ENCODE measurements at regions not wholly inside any gene's neighbourhood (a gene's known extent, or its start where the extent isn't known, plus 50 kb on each side); places are given as distances from the start of the nearest gene placed in this dataset.
"Not testable (repeated sequence)": the region's sequence is repeated elsewhere in the genome, so short reads cannot be mapped to it uniquely, and the experiment has no call there.

DNA sequence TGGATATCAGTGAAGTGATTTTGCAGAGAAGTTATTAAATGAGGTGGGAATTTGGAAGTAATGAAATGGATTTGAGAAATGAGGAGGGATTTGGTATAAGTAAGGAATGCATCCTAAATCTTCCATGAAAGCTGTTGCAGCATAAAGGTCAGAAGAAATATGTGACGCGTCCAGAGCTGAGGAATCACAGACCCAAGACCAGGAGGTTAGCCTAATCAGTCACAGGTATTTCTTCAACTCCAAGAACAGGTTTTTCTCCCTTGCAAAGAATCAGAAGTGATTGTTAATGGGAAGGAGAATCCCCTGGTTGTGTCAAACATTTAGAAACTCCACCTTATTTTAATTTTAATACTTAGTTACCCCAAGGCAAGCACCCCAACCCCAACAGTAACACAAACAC lies 253.2 kb downstream of the MEX3B start:
- Histone ChIP-seq H3K4me1 (ENCODE audit: control insufficient read depth, insufficient read depth, low read depth, low read length) (no peaks in the 10 kb centered on the region), H3K27me3 (ENCODE audit: control insufficient read depth in 1 of 2, insufficient read depth in 1 of 2, low read length in 2 of 2) (no peaks in the 10 kb centered on the region), H2BK12ac (ENCODE audit: low read length in 2 of 2) (no peak overlapping the region), H3K9me3 (ENCODE audit: control insufficient read depth, low read length) (peaks cover 10% of the 10 kb centered on the region), H2BK15ac (ENCODE audit: low read depth, poor library complexity, severe bottlenecking) (no peak overlapping the region), H3K4me2 (ENCODE audit: low read length, poor library complexity, severe bottlenecking) (no peak overlapping the region), H2AK5ac (ENCODE audit: low read length, severe bottlenecking) (no peak overlapping the region), H4K91ac (ENCODE audit: low read length) (no peak overlapping the region), H3K79me1 (replicated peaks; ENCODE audit: low read length, poor library complexity, severe bottlenecking) (no peaks in the 10 kb centered on the region), H3K4ac (ENCODE audit: low read depth in 1 of 2, low read length in 2 of 2) (no peak overlapping the region), H3K27ac (ENCODE audit: low read length, poor library complexity, severe bottlenecking) (no peak overlapping the region), H3K18ac (ENCODE audit: low read depth in 1 of 2, low read length in 2 of 2) (no peak overlapping the region), H3K23ac (ENCODE audit: low read length in 2 of 2) (no peak overlapping the region), H3K14ac (ENCODE audit: low read length in 2 of 2) (no peak overlapping the region), H3K4me3 (ENCODE audit: insufficient read depth in 1 of 2, low read depth in 1 of 2, low read length in 2 of 2) (no peak overlapping the region), H2BK5ac (ENCODE audit: low read depth, low read length, poor library complexity, severe bottlenecking) (no peak overlapping the region), H2BK120ac (ENCODE audit: low read depth, low read length) (no peak overlapping the region), H3K36me3 (ENCODE audit: control insufficient read depth in 1 of 2, insufficient read depth in 2 of 2, low read depth in 1 of 2, low read length in 2 of 2) (no peaks in the 10 kb centered on the region), H4K8ac (ENCODE audit: low read length) (no peak overlapping the region), H2AFZ (ENCODE audit: low read depth, low read length) (no peak overlapping the region), H3K9ac (ENCODE audit: low read length) (no peak overlapping the region)
- 75% methylated on average over 2 of the region's 2 CpGs for WGBS
- no peak for DNase-seq

DNA sequence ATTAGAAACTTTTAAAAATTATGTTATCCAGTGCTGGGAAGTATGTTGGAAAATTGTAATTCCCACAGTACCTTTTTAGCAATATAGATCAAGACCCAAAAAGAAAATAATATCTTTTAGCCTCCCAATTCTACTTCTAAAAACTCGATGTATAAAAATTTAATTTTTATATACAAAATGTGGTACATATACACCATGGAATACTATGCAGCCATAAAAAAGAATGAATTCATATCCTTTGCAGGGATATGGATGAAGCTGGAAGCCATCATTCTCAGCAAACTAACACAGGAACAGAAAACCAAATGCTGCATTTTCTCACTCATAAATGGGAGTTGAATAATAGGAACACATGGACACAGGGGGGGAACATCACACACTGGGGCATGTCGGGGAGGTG lies 254.5 kb downstream of the MEX3B start:
- not testable (repeated sequence) for H2AK5ac ChIP-seq (ENCODE audit: low read length, severe bottlenecking); H3K23ac ChIP-seq (ENCODE audit: low read length in 2 of 2); H3K9ac ChIP-seq (ENCODE audit: low read length); H2BK120ac ChIP-seq (ENCODE audit: low read depth, low read length); H3K27ac ChIP-seq (ENCODE audit: low read length, poor library complexity, severe bottlenecking); H3K4ac ChIP-seq (ENCODE audit: low read depth in 1 of 2, low read length in 2 of 2); H3K4me3 ChIP-seq (ENCODE audit: insufficient read depth in 1 of 2, low read depth in 1 of 2, low read length in 2 of 2); H3K14ac ChIP-seq (ENCODE audit: low read length in 2 of 2); H2BK5ac ChIP-seq (ENCODE audit: low read depth, low read length, poor library complexity, severe bottlenecking); H2BK15ac ChIP-seq (ENCODE audit: low read depth, poor library complexity, severe bottlenecking); H3K27me3 ChIP-seq (ENCODE audit: control insufficient read depth in 1 of 2, insufficient read depth in 1 of 2, low read length in 2 of 2); H3K36me3 ChIP-seq (ENCODE audit: control insufficient read depth in 1 of 2, insufficient read depth in 2 of 2, low read depth in 1 of 2, low read length in 2 of 2); H4K8ac ChIP-seq (ENCODE audit: low read length); H2AFZ ChIP-seq (ENCODE audit: low read depth, low read length); H4K91ac ChIP-seq (ENCODE audit: low read length); H3K4me2 ChIP-seq (ENCODE audit: low read length, poor library complexity, severe bottlenecking); H2BK12ac ChIP-seq (ENCODE audit: low read length in 2 of 2); H3K18ac ChIP-seq (ENCODE audit: low read depth in 1 of 2, low read length in 2 of 2); DNase-seq; H3K4me1 ChIP-seq (ENCODE audit: control insufficient read depth, insufficient read depth, low read depth, low read length); H3K79me1 ChIP-seq (replicated peaks; ENCODE audit: low read length, poor library complexity, severe bottlenecking)
- H3K9me3 ChIP-seq (ENCODE audit: control insufficient read depth, low read length), result peaks cover 10% of the 10 kb centered on the region
- WGBS, result 90% methylated on average over 1 of the region's 2 CpGs

DNA sequence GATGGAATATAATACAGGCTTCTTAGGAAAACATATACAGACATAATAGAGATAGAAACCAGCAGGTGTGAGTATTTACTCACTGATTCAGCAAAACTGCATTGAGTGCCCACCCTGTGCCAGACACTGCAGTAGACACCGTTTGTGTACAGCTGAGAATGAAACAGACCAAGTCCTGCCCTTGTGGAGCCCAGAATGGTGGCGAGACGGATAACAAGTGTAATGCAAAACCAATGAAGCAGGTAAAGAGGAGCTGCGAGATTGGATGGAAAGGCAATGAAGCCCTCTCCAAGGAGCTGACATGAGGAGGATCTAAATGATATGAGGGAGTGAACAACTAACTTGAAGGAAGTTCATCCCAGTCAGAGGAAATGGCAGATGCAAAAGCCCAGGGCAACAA lies 256.4 kb downstream of the MEX3B start:
- Histone ChIP-seq H3K4ac (ENCODE audit: low read depth in 1 of 2, low read length in 2 of 2) (no peak overlapping the region), H3K27me3 (ENCODE audit: control insufficient read depth in 1 of 2, insufficient read depth in 1 of 2, low read length in 2 of 2) (no peaks in the 10 kb centered on the region), H3K4me2 (ENCODE audit: low read length, poor library complexity, severe bottlenecking) (no peak overlapping the region), H3K23ac (ENCODE audit: low read length in 2 of 2) (no peak overlapping the region), H4K8ac (ENCODE audit: low read length) (no peak overlapping the region), H2BK5ac (ENCODE audit: low read depth, low read length, poor library complexity, severe bottlenecking) (no peak overlapping the region), H3K4me1 (ENCODE audit: control insufficient read depth, insufficient read depth, low read depth, low read length) (no peaks in the 10 kb centered on the region), H3K36me3 (ENCODE audit: control insufficient read depth in 1 of 2, insufficient read depth in 2 of 2, low read depth in 1 of 2, low read length in 2 of 2) (no peaks in the 10 kb centered on the region), H4K91ac (ENCODE audit: low read length) (no peak overlapping the region), H3K9ac (ENCODE audit: low read length) (no peak overlapping the region), H2BK15ac (ENCODE audit: low read depth, poor library complexity, severe bottlenecking) (no peak overlapping the region), H2BK120ac (ENCODE audit: low read depth, low read length) (no peak overlapping the region), H2BK12ac (ENCODE audit: low read length in 2 of 2) (no peak overlapping the region), H3K9me3 (ENCODE audit: control insufficient read depth, low read length) (peaks cover 8% of the 10 kb centered on the region), H3K4me3 (ENCODE audit: insufficient read depth in 1 of 2, low read depth in 1 of 2, low read length in 2 of 2) (no peak overlapping the region), H3K18ac (ENCODE audit: low read depth in 1 of 2, low read length in 2 of 2) (no peak overlapping the region), H3K79me1 (replicated peaks; ENCODE audit: low read length, poor library complexity, severe bottlenecking) (no peaks in the 10 kb centered on the region), H2AFZ (ENCODE audit: low read depth, low read length) (no peak overlapping the region), H3K27ac (ENCODE audit: low read length, poor library complexity, severe bottlenecking) (no peak overlapping the region), H2AK5ac (ENCODE audit: low read length, severe bottlenecking) (no peak overlapping the region), H3K14ac (ENCODE audit: low read length in 2 of 2) (no peak overlapping the region)
- DNase-seq, result no peak
- WGBS, result 85% methylated on average over 4 of the region's 4 CpGs

DNA sequence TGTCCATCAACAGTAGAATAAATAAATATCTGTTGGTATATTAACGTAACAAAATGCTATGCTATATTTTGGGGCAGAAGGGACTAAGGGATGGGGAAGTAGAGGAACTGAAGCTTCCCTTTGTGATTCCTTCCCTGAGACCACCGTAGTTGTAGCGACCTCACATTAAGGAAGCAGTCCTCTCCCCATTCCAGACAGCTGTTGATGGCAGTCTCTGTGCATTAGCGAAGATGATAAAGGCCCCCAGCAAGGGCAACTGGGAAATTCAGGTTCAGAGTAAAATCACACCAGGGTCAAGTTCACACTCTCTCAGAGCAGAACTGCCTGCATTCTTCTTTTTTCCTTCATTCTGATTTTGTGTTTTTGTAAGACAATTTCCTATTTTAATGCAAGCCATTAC lies 259.0 kb downstream of the MEX3B start:
- no peak for DNase-seq
- no peak overlapping the region for H3K4me3 ChIP-seq (ENCODE audit: insufficient read depth in 1 of 2, low read depth in 1 of 2, low read length in 2 of 2)
- no peak overlapping the region for H4K91ac ChIP-seq (ENCODE audit: low read length)
- WGBS, result 86% methylated on average over 4 of the region's 4 CpGs
- no peak overlapping the region for H2BK15ac ChIP-seq (ENCODE audit: low read depth, poor library complexity, severe bottlenecking)
- H3K36me3 ChIP-seq (ENCODE audit: control insufficient read depth in 1 of 2, insufficient read depth in 2 of 2, low read depth in 1 of 2, low read length in 2 of 2), result no peaks in the 10 kb centered on the region
- no peak overlapping the region for H3K18ac ChIP-seq (ENCODE audit: low read depth in 1 of 2, low read length in 2 of 2)
- no peak overlapping the region for H2BK5ac ChIP-seq (ENCODE audit: low read depth, low read length, poor library complexity, severe bottlenecking)
- H3K9ac ChIP-seq (ENCODE audit: low read length), result no peak overlapping the region
- H3K79me1 ChIP-seq (replicated peaks; ENCODE audit: low read length, poor library complexity, severe bottlenecking), result no peaks in the 10 kb centered on the region
- H4K8ac ChIP-seq (ENCODE audit: low read length), result no peak overlapping the region
- H3K9me3 ChIP-seq (ENCODE audit: control insufficient read depth, low read length), result no peaks in the 10 kb centered on the region
- H3K4me2 ChIP-seq (ENCODE audit: low read length, poor library complexity, severe bottlenecking), result no peak overlapping the region
- no peak overlapping the region for H3K27ac ChIP-seq (ENCODE audit: low read length, poor library complexity, severe bottlenecking)
- H3K23ac ChIP-seq (ENCODE audit: low read length in 2 of 2), result no peak overlapping the region
- H3K4ac ChIP-seq (ENCODE audit: low read depth in 1 of 2, low read length in 2 of 2), result no peak overlapping the region
- no peaks in the 10 kb centered on the region for H3K27me3 ChIP-seq (ENCODE audit: control insufficient read depth in 1 of 2, insufficient read depth in 1 of 2, low read length in 2 of 2)
- H2BK120ac ChIP-seq (ENCODE audit: low read depth, low read length), result no peak overlapping the region
- no peak overlapping the region for H2AFZ ChIP-seq (ENCODE audit: low read depth, low read length)
- H2BK12ac ChIP-seq (ENCODE audit: low read length in 2 of 2), result no peak overlapping the region
- no peak overlapping the region for H3K14ac ChIP-seq (ENCODE audit: low read length in 2 of 2)
- no peak overlapping the region for H2AK5ac ChIP-seq (ENCODE audit: low read length, severe bottlenecking)
- no peaks in the 10 kb centered on the region for H3K4me1 ChIP-seq (ENCODE audit: control insufficient read depth, insufficient read depth, low read depth, low read length)
